Lower leg skin (tissue), 4 donors: ENCODE measurements at regions not wholly inside any gene's neighbourhood (a gene's known extent, or its start where the extent isn't known, plus 50 kb on each side); places are given as distances from the start of the nearest gene placed in this dataset.

ENCODE experiments used
- DNase-seq, 2 donors: peaks; one replicate each; pipeline ENCODE4 v3.0.0-alpha.2; 2019; ENCODE audit warnings: low spot score in 2 of 2
- H3K4me3 ChIP-seq: fragments of 200-600 bp; sonication (generic); 2 replicates; pipeline ENCODE4 v1.5.1; 2017; ENCODE audit warnings: mild to moderate bottlenecking, low read depth; ENCODE audit not compliant: poor library complexity, severe bottlenecking
- CTCF ChIP-seq, 3 donors: fragments of 450-650 bp; IDR thresholded peaks; one replicate each; pipeline ENCODE4 v1.5.1; 2016; ENCODE audit warnings: antibody characterized with exemption in 3 of 3, mild to moderate bottlenecking in 3 of 3, moderate library complexity in 2 of 3
- POLR2A ChIP-seq, 2 donors: fragments of 450-650 bp; IDR thresholded peaks; one replicate each; pipeline ENCODE4 v1.6.1; 2016 to 2017; ENCODE audit warnings: antibody characterized with exemption in 2 of 2, mild to moderate bottlenecking in 1 of 2, moderate library complexity in 1 of 2
- whole genome bisulfite sequencing, 2 donors: methylation state at CpG; one replicate each; pipeline ENCODE4 v1.1.5; 2018; 5-methylcytosine and 5-hydroxymethylcytosine counted together
- intact Hi-C: fragments of 100-400 bp; cut with DNase I; formaldehyde crosslinking; loops from one replicate; pipeline ENCODE4 v1.15.0; 2023; ENCODE audit warnings: low total_unique reads

- WGBS, 2 donors: 61 to 82% methylated on average over 6 of the region's 6 CpGs
- DNase-seq: no peak
- no peak for TF ChIP-seq POLR2A (IDR thresholded peaks at IDR 0.05)
- no peak for TF ChIP-seq CTCF (IDR thresholded peaks at IDR 0.05)
- intact Hi-C loops: no loop called here
- H3K4me3 ChIP-seq: no peak overlapping the region
Measured at GRCh38 chr5:68077349-68077894, 138.1 kb upstream of the PIK3R1 start.

- 86 to 100% methylated on average over 1 of the region's 1 CpG for WGBS, 2 donors
- intact Hi-C loops: no loop called here
Measured at GRCh38 chr5:68074633-68075032, 140.9 kb upstream of the PIK3R1 start.

GRCh38 chr5:68074048-68074632 is 141.4 kb upstream of the PIK3R1 start:
- WGBS, 2 donors: 85% methylated on average over 1 of the region's 1 CpG
- DNase-seq: no peak
- H3K4me3 ChIP-seq: no peak overlapping the region
- intact Hi-C loops: no loop called here
- TF ChIP-seq POLR2A (IDR thresholded peaks at IDR 0.05): no peak
- no peak for TF ChIP-seq CTCF (IDR thresholded peaks at IDR 0.05)

More at GRCh38 chr5:68074633-68075032, 140.9 kb upstream of the PIK3R1 start:
- no peak overlapping the region for H3K4me3 ChIP-seq
- TF ChIP-seq POLR2A (IDR thresholded peaks at IDR 0.05) (no peak), CTCF (IDR thresholded peaks at IDR 0.05) (no peak)
- DNase-seq: no peak

GRCh38 chr5:68071736-68072135 is 143.8 kb upstream of the PIK3R1 start:
- intact Hi-C loops: no loop called here
- no peak overlapping the region for H3K4me3 ChIP-seq
- TF ChIP-seq POLR2A (IDR thresholded peaks at IDR 0.05) (no peak), CTCF (IDR thresholded peaks at IDR 0.05) (no peak)
- no peak for DNase-seq
- WGBS, 2 donors: 62 to 63% methylated on average over 6 of the region's 6 CpGs

- no peak for TF ChIP-seq POLR2A (IDR thresholded peaks at IDR 0.05)
- TF ChIP-seq CTCF (IDR thresholded peaks at IDR 0.05): no peak
- no peak for DNase-seq
- intact Hi-C loops: no loop called here
- WGBS, 2 donors: 46 to 48% methylated on average over 3 of the region's 3 CpGs
- H3K4me3 ChIP-seq: no peak overlapping the region
Measured at GRCh38 chr5:68071282-68071632, 144.3 kb upstream of the PIK3R1 start.
